ENCODE measurements at regions not wholly inside any gene's neighbourhood (a gene's known extent, or its start where the extent isn't known, plus 50 kb on each side); places are given as distances from the start of the nearest gene placed in this dataset.

DNA sequence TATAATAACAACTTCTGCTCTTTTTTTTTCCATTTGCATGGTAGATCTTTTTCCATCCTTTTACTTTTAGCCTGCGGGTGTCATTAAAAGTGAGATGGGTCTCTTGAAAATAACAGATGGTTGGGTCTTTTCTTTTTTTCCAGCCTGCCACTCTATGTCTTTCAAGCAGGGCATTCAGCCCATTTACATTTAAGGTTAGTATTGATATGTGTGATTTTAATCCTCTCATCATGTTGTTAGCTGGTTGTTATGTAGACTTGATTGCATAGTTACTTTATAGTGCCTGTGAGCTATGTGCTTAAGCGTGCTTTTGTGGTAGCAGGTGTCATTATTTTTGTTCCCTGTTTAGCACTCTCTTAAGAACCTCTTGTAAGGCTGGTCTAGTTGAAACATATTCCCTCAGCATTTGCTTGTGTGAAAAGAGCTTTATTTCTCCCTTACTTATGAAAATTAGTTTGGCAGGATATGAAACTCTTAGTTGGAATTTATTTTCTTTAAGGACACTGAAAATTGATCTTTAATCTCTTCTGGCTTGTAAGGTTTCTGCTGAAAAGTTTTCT lies 326.1 kb downstream of the SH3BGRL start:
- no peak for TF ChIP-seq POLR2A (IDR thresholded peaks at IDR 0.05; ENCODE audit: control extremely low read depth in 1 of 2, low read depth in 2 of 2, low read length in 2 of 2)
- TF ChIP-seq, protein P1, sequence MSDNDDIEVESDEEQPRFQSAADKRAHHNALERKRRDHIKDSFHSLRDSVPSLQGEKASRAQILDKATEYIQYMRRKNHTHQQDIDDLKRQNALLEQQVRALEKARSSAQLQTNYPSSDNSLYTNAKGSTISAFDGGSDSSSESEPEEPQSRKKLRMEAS (IDR thresholded peaks at IDR 0.05) = no peak
- TF ChIP-seq, protein P2, sequence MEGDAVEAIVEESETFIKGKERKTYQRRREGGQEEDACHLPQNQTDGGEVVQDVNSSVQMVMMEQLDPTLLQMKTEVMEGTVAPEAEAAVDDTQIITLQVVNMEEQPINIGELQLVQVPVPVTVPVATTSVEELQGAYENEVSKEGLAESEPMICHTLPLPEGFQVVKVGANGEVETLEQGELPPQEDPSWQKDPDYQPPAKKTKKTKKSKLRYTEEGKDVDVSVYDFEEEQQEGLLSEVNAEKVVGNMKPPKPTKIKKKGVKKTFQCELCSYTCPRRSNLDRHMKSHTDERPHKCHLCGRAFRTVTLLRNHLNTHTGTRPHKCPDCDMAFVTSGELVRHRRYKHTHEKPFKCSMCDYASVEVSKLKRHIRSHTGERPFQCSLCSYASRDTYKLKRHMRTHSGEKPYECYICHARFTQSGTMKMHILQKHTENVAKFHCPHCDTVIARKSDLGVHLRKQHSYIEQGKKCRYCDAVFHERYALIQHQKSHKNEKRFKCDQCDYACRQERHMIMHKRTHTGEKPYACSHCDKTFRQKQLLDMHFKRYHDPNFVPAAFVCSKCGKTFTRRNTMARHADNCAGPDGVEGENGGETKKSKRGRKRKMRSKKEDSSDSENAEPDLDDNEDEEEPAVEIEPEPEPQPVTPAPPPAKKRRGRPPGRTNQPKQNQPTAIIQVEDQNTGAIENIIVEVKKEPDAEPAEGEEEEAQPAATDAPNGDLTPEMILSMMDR (IDR thresholded peaks at IDR 0.05; ENCODE audit: control extremely low read depth in 1 of 3, insufficient read depth in 1 of 3, low read depth in 1 of 3, low read length in 3 of 3) = no peak
- no peak for TF ChIP-seq POLR2AphosphoS5 (IDR thresholded peaks at IDR 0.05; ENCODE audit: low read depth, low read length)
- TF ChIP-seq TAF1 (IDR thresholded peaks at IDR 0.05; ENCODE audit: low read depth, low read length) = no peak
- no peak for TF ChIP-seq RAD21 (IDR thresholded peaks at IDR 0.05 in 1 of 2, conservative IDR thresholded peaks at IDR 0.05 in 1 of 2; ENCODE audit: low read depth in 2 of 2, low read length in 2 of 2)
- TF ChIP-seq HDAC2 (IDR thresholded peaks at IDR 0.05; ENCODE audit: borderline replicate concordance in 1 of 2, low read depth in 2 of 2, low read length in 2 of 2) = no peak
- TF ChIP-seq YY1 (IDR thresholded peaks at IDR 0.05; ENCODE audit: low read depth, low read length) = no peak
- no peak for TF ChIP-seq ZNF274 (IDR thresholded peaks at IDR 0.05; ENCODE audit: borderline replicate concordance, extremely low read depth, low read length)

Measured in H1 (cell line).